ENCODE measurements at regions not wholly inside any gene's neighbourhood (a gene's known extent, or its start where the extent isn't known, plus 50 kb on each side); places are given as distances from the start of the nearest gene placed in this dataset.

DNA sequence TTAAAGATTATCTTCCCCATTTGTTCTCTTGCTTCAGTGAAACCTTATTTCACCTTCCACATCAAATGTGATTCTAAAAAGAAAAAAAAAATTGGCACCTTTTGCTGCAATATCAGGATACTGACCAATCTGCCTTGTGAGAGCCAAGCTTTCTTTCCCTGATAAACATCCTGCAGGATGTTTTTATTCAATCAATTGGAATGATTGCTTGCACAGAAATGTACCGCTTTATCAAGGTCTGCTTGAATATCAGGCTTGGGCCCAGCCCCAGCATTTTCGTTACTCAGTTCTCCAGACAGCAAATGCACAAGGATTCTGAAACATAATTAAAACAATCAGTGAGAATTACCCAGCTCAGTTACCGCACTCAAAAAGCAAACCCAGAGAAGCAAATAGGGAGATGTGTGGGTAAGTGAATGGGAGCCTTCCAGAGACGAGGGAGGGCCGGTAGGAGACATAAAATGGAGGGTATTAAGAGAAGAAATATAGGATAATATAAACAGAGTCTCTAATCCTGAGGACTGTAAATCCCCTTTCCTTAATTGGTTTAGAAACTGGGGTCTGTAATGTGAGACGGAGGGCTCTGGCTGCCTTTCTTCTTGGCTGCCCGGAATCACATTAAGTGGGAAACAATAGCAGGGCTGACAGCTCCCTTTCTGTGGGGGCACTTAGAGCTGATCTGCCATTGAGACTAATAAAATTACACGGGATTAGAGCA, 291.8 kb downstream of the ICOS start:
- no peak for TF ChIP-seq CTCF (conservative IDR thresholded peaks at IDR 0.05 in 1 of 2, IDR thresholded peaks at IDR 0.05 in 1 of 2; ENCODE audit: low read depth in 1 of 2, low read length in 2 of 2)
- TF ChIP-seq EZH2 (IDR thresholded peaks at IDR 0.05; ENCODE audit: low read length, missing control alignments): no peak
